ENCODE measurements at regions not wholly inside any gene's neighbourhood (a gene's known extent, or its start where the extent isn't known, plus 50 kb on each side); places are given as distances from the start of the nearest gene placed in this dataset.

DNA sequence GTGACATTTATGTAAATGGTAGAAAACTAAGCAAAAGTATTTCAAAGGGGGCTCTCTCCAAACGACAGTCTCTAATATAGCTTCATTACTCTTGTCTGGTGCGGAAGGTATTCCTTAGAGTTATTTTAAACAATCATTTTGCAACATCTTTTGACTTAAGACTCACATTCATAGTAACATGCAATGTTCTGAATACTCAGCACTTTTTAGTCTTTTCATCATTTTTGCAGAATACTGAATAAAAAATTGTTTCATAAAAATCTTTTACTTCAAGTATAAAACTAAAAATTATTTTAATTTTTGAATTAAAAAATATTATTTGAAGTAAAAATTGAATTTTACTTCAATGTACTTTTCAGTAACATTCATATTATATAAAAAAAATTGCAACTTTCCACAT lies 321.1 kb downstream of the PLK2 start (continued):
- no peak for TF ChIP-seq RAD21 (IDR thresholded peaks at IDR 0.05; ENCODE audit: low read length)
- TF ChIP-seq RXRA (IDR thresholded peaks at IDR 0.05; ENCODE audit: borderline replicate concordance, low read depth) = no peak
- no peak for TF ChIP-seq RFX5 (IDR thresholded peaks at IDR 0.05; ENCODE audit: low read length)

DNA sequence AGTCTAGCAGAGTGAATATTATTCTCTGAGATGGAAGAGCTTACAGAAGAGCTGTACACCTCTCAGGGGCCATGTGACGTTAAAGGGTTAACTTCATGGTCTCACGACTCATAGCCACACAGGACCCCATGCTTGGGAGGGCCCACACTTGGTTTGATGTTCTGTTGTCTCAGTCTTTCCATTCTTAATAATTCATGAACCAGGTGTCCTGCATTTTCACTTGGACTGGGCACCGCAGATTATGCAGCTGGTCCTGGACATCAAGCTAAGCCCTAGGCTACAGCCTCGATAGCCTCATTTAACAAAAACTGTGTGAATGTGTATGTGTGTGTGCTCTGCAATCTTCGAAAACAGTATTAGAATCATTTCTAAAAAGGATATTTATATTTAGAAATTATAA lies 323.5 kb downstream of the PLK2 start:
- no peaks in the 10 kb centered on the region for H4K20me1 ChIP-seq (ENCODE audit: insufficient read depth)
- no peak overlapping the region for H3K4me2 ChIP-seq
- peaks cover 7 to 12% of the 10 kb centered on the region in 2 experiments for H3K4me1 ChIP-seq (ENCODE audit: control insufficient read depth in 1 of 2, insufficient read depth in 2 of 2, low read depth in 1 of 2, low read length in 1 of 2)
- no peaks in the 10 kb centered on the region for H3K79me2 ChIP-seq (ENCODE audit: insufficient read depth)
- H3K4me3 ChIP-seq (ENCODE audit: low read depth in 2 of 2, low read length in 1 of 2) = no peak overlapping the region
- H3K27ac ChIP-seq (ENCODE audit: low read depth in 2 of 2, low read length in 1 of 2) = no peak overlapping the region
- DNase-seq = no peak
- no peak overlapping the region for H2AFZ ChIP-seq (ENCODE audit: low read depth)
- TF ChIP-seq SMC3 (IDR thresholded peaks at IDR 0.05; ENCODE audit: low read depth, low read length) (no peak), MEF2A (IDR thresholded peaks at IDR 0.05; ENCODE audit: borderline replicate concordance, low read depth) (no peak)
- TF ChIP-seq, protein P1, sequence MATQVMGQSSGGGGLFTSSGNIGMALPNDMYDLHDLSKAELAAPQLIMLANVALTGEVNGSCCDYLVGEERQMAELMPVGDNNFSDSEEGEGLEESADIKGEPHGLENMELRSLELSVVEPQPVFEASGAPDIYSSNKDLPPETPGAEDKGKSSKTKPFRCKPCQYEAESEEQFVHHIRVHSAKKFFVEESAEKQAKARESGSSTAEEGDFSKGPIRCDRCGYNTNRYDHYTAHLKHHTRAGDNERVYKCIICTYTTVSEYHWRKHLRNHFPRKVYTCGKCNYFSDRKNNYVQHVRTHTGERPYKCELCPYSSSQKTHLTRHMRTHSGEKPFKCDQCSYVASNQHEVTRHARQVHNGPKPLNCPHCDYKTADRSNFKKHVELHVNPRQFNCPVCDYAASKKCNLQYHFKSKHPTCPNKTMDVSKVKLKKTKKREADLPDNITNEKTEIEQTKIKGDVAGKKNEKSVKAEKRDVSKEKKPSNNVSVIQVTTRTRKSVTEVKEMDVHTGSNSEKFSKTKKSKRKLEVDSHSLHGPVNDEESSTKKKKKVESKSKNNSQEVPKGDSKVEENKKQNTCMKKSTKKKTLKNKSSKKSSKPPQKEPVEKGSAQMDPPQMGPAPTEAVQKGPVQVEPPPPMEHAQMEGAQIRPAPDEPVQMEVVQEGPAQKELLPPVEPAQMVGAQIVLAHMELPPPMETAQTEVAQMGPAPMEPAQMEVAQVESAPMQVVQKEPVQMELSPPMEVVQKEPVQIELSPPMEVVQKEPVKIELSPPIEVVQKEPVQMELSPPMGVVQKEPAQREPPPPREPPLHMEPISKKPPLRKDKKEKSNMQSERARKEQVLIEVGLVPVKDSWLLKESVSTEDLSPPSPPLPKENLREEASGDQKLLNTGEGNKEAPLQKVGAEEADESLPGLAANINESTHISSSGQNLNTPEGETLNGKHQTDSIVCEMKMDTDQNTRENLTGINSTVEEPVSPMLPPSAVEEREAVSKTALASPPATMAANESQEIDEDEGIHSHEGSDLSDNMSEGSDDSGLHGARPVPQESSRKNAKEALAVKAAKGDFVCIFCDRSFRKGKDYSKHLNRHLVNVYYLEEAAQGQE (IDR thresholded peaks at IDR 0.05; ENCODE audit: low read depth, low read length) = no peak
- peaks cover 13% of the 10 kb centered on the region for H3F3A ChIP-seq (replicated peaks; ENCODE audit: insufficient read depth)
- ChIA-PET CTCF (interaction anchor here (1.0 kb wide), 1 partner anchor 10 kb away, joined by 4 read pairs; no protein-coding TSS in a partner anchor), POLR2A (no interaction called here)
- WGBS (ENCODE audit: low lambda C conversion rate) = 95% methylated on average over 5 of the region's 5 CpGs
- no peaks in the 10 kb centered on the region for H3K36me3 ChIP-seq (replicated peaks in 1 of 2; ENCODE audit: control insufficient read depth in 1 of 2, insufficient read depth in 2 of 2, low read length in 1 of 2)
- no peaks in the 10 kb centered on the region for H3K27me3 ChIP-seq (ENCODE audit: insufficient read depth)
- H3K9ac ChIP-seq = no peak overlapping the region
- H3K9me3 ChIP-seq = no peaks in the 10 kb centered on the region
- no peaks in the 10 kb centered on the region for H3K9me2 ChIP-seq

DNA sequence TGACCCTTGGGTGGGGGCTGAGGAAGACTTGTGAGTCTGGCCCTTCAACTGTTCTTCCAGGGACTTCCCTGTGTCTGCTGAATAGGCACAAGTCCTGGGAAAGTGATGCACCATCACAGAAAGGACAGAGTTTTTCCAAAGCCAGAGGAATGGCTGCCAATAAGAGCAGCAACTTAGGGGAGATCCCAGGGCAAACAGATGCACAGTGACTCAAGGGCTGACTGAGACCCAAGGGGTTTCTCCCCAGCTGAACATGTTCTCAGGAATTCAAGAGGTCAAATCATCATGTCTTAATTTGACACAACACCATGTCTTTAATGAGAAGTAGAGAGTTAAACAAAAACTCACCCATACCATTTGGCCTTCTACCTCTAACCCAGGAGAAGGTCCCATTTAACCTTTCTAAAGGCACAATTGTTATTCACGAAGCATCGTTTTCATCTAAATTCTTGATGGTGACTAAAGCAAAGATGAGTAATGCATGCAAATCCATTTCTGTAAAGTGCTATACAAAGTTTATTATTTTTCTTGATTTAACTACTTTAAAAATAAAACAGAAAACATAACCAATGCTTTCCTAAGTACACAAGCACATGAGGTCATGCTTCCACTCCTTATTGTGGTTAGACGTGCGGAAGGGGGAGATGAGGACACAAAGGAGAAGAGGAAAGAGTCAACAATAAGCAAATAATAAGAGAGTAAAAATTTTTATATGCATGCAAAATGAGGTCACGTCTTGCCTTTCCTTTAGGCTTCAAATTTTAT lies 324.1 kb downstream of the PLK2 start:
- H3K4me2 ChIP-seq = no peak overlapping the region
- H2AFZ ChIP-seq (ENCODE audit: low read depth) = no peak overlapping the region
- peaks cover 13% of the 10 kb centered on the region for H3F3A ChIP-seq (replicated peaks; ENCODE audit: insufficient read depth)
- H3K9me3 ChIP-seq = no peaks in the 10 kb centered on the region
- H3K36me3 ChIP-seq (replicated peaks in 1 of 2; ENCODE audit: control insufficient read depth in 1 of 2, insufficient read depth in 2 of 2, low read length in 1 of 2) = no peaks in the 10 kb centered on the region
- WGBS (ENCODE audit: low lambda C conversion rate) = 91% methylated on average over 5 of the region's 5 CpGs
- no peak overlapping the region for H3K4me3 ChIP-seq (ENCODE audit: low read depth in 2 of 2, low read length in 1 of 2)
- H3K79me2 ChIP-seq (ENCODE audit: insufficient read depth) = no peaks in the 10 kb centered on the region
- H3K27ac ChIP-seq (ENCODE audit: low read depth in 2 of 2, low read length in 1 of 2) = no peak overlapping the region
- H4K20me1 ChIP-seq (ENCODE audit: insufficient read depth) = no peaks in the 10 kb centered on the region
- no peak overlapping the region for H3K9ac ChIP-seq
- POLR2A ChIA-PET = no interaction called here
- no peaks in the 10 kb centered on the region for H3K27me3 ChIP-seq (ENCODE audit: insufficient read depth)
- CTCF ChIA-PET = no interaction called here
- peaks cover 7 to 12% of the 10 kb centered on the region in 2 experiments for H3K4me1 ChIP-seq (ENCODE audit: control insufficient read depth in 1 of 2, insufficient read depth in 2 of 2, low read depth in 1 of 2, low read length in 1 of 2)
- no peaks in the 10 kb centered on the region for H3K9me2 ChIP-seq
- no peak for DNase-seq
- TF ChIP-seq GATA2 (CRISPR knock-in tag; IDR thresholded peaks at IDR 0.05) (no peak), FOXJ3 (CRISPR knock-in tag; IDR thresholded peaks at IDR 0.05) (no peak), FOXM1 (IDR thresholded peaks at IDR 0.05; ENCODE audit: low read depth) (no peak), RFX5 (IDR thresholded peaks at IDR 0.05; ENCODE audit: low read length) (no peak), CHD2 (IDR thresholded peaks at IDR 0.05; ENCODE audit: low read length, partially characterized antibody) (no peak), EP300 (IDR thresholded peaks at IDR 0.05; ENCODE audit: borderline replicate concordance in 1 of 2, low read depth in 1 of 2, low read length in 1 of 2) (no peak), SIN3A (IDR thresholded peaks at IDR 0.05; ENCODE audit: borderline replicate concordance, low read depth, low read length) (no peak), GABPA (IDR thresholded peaks at IDR 0.05; ENCODE audit: low read depth) (no peak), RXRA (IDR thresholded peaks at IDR 0.05; ENCODE audit: borderline replicate concordance, low read depth) (no peak), NFIC (IDR thresholded peaks at IDR 0.05; ENCODE audit: borderline replicate concordance) (no peak), TCF12 (IDR thresholded peaks at IDR 0.05) (no peak), NRF1 (IDR thresholded peaks at IDR 0.05; ENCODE audit: low read depth, low read length) (no peak)
- TF ChIP-seq, protein P2, sequence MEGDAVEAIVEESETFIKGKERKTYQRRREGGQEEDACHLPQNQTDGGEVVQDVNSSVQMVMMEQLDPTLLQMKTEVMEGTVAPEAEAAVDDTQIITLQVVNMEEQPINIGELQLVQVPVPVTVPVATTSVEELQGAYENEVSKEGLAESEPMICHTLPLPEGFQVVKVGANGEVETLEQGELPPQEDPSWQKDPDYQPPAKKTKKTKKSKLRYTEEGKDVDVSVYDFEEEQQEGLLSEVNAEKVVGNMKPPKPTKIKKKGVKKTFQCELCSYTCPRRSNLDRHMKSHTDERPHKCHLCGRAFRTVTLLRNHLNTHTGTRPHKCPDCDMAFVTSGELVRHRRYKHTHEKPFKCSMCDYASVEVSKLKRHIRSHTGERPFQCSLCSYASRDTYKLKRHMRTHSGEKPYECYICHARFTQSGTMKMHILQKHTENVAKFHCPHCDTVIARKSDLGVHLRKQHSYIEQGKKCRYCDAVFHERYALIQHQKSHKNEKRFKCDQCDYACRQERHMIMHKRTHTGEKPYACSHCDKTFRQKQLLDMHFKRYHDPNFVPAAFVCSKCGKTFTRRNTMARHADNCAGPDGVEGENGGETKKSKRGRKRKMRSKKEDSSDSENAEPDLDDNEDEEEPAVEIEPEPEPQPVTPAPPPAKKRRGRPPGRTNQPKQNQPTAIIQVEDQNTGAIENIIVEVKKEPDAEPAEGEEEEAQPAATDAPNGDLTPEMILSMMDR (IDR thresholded peaks at IDR 0.05) = no peak
- TF ChIP-seq, protein P3, sequence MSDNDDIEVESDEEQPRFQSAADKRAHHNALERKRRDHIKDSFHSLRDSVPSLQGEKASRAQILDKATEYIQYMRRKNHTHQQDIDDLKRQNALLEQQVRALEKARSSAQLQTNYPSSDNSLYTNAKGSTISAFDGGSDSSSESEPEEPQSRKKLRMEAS (IDR thresholded peaks at IDR 0.05; ENCODE audit: low read depth) = no peak
- TF ChIP-seq, protein P4, sequence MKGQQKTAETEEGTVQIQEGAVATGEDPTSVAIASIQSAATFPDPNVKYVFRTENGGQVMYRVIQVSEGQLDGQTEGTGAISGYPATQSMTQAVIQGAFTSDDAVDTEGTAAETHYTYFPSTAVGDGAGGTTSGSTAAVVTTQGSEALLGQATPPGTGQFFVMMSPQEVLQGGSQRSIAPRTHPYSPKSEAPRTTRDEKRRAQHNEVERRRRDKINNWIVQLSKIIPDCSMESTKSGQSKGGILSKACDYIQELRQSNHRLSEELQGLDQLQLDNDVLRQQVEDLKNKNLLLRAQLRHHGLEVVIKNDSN (IDR thresholded peaks at IDR 0.05; ENCODE audit: borderline replicate concordance, low read depth) = no peak
